ENCODE measurements at regions not wholly inside any gene's neighbourhood (a gene's known extent, or its start where the extent isn't known, plus 50 kb on each side); places are given as distances from the start of the nearest gene placed in this dataset.

- Histone ChIP-seq H3K27me3 (ENCODE audit: control insufficient read depth in 4 of 4, insufficient read depth in 4 of 4, low read length in 3 of 4) (no peaks in the 10 kb centered on the region), H3K4me1 (ENCODE audit: control insufficient read depth in 4 of 4, insufficient read depth in 4 of 4, low read length in 3 of 4) (no peaks in the 10 kb centered on the region), H3K27ac (ENCODE audit: low read depth in 1 of 2, low read length in 2 of 2) (no peak overlapping the region), H3K36me3 (ENCODE audit: control insufficient read depth in 4 of 4, insufficient read depth in 3 of 4, low read depth in 1 of 4, low read length in 3 of 4) (no peaks in the 10 kb centered on the region), H3K9ac (ENCODE audit: low read depth in 1 of 2, low read length in 2 of 2) (no peak overlapping the region), H3K4me3 (ENCODE audit: low read depth in 1 of 3, low read length in 3 of 3) (no peak overlapping the region), H3K9me3 (ENCODE audit: control insufficient read depth in 4 of 4, low read length in 3 of 4) (no peaks in the 10 kb centered on the region)
- WGBS: 81% methylated on average over 2 of the region's 2 CpGs
- DNase-seq (ENCODE audit: low spot score): no peak
- no peak for TF ChIP-seq TAF1 (conservative IDR thresholded peaks at IDR 0.05)
- no peak for TF ChIP-seq ATF3 (IDR thresholded peaks at IDR 0.05)
- TF ChIP-seq RAD21 (IDR thresholded peaks at IDR 0.05): peak; percentile 46 to 56
These were observed 194.1 kb downstream of the OGFRL1 start for GRCh38 chr6:71482742-71483141.

GRCh38 chr6:71486461-71486860 is 197.8 kb downstream of the OGFRL1 start:
- H3K4me1 ChIP-seq (ENCODE audit: control insufficient read depth in 4 of 4, insufficient read depth in 4 of 4, low read length in 3 of 4): no peaks in the 10 kb centered on the region
- DNase-seq (ENCODE audit: low spot score): no peak
- no peaks in the 10 kb centered on the region for H3K36me3 ChIP-seq (ENCODE audit: control insufficient read depth in 4 of 4, insufficient read depth in 3 of 4, low read depth in 1 of 4, low read length in 3 of 4)
- H3K27me3 ChIP-seq (ENCODE audit: control insufficient read depth in 4 of 4, insufficient read depth in 4 of 4, low read length in 3 of 4): no peaks in the 10 kb centered on the region
- WGBS: 94% methylated on average over 2 of the region's 2 CpGs
- TF ChIP-seq JUND (IDR thresholded peaks at IDR 0.05) (no peak), RXRA (IDR thresholded peaks at IDR 0.05) (no peak), ZBTB33 (IDR thresholded peaks at IDR 0.05) (no peak), FOXA1 (IDR thresholded peaks at IDR 0.05) (no peak), REST (IDR thresholded peaks at IDR 0.05) (no peak)
- no peak overlapping the region for H3K9ac ChIP-seq (ENCODE audit: low read depth in 1 of 2, low read length in 2 of 2)
- no peak overlapping the region for H3K4me3 ChIP-seq (ENCODE audit: low read depth in 1 of 3, low read length in 3 of 3)
- no peak overlapping the region for H3K27ac ChIP-seq (ENCODE audit: low read depth in 1 of 2, low read length in 2 of 2)
- no peaks in the 10 kb centered on the region for H3K9me3 ChIP-seq (ENCODE audit: control insufficient read depth in 4 of 4, low read length in 3 of 4)

- Histone ChIP-seq H3K4me3 (ENCODE audit: low read depth in 1 of 3, low read length in 3 of 3) (no peak overlapping the region), H3K36me3 (ENCODE audit: control insufficient read depth in 4 of 4, insufficient read depth in 3 of 4, low read depth in 1 of 4, low read length in 3 of 4) (no peaks in the 10 kb centered on the region), H3K4me1 (ENCODE audit: control insufficient read depth in 4 of 4, insufficient read depth in 4 of 4, low read length in 3 of 4) (no peaks in the 10 kb centered on the region), H3K27ac (ENCODE audit: low read depth in 1 of 2, low read length in 2 of 2) (no peak overlapping the region), H3K9me3 (ENCODE audit: control insufficient read depth in 4 of 4, low read length in 3 of 4) (no peaks in the 10 kb centered on the region), H3K9ac (ENCODE audit: low read depth in 1 of 2, low read length in 2 of 2) (no peak overlapping the region), H3K27me3 (ENCODE audit: control insufficient read depth in 4 of 4, insufficient read depth in 4 of 4, low read length in 3 of 4) (no peaks in the 10 kb centered on the region)
- WGBS: 57% methylated on average over 4 of the region's 4 CpGs
- no peak for TF ChIP-seq HNF4A (conservative IDR thresholded peaks at IDR 0.05)
- no peak for TF ChIP-seq MAX (IDR thresholded peaks at IDR 0.05)
- TF ChIP-seq ZBTB33 (IDR thresholded peaks at IDR 0.05): no peak
- TF ChIP-seq FOXA2 (IDR thresholded peaks at IDR 0.05): no peak
- TF ChIP-seq NR2F2 (IDR thresholded peaks at IDR 0.05): no peak
- no peak for TF ChIP-seq FOXA1 (IDR thresholded peaks at IDR 0.05)
- no peak for TF ChIP-seq RAD21 (IDR thresholded peaks at IDR 0.05)
- no peak for TF ChIP-seq TAF1 (conservative IDR thresholded peaks at IDR 0.05)
- TF ChIP-seq GABPA (IDR thresholded peaks at IDR 0.05 in 1 of 2, conservative IDR thresholded peaks at IDR 0.05 in 1 of 2): no peak
- no peak for TF ChIP-seq HNF4G (IDR thresholded peaks at IDR 0.05)
- no peak for TF ChIP-seq ATF3 (IDR thresholded peaks at IDR 0.05)
- no peak for TF ChIP-seq EGR1 (IDR thresholded peaks at IDR 0.05; ENCODE audit: low read depth in 2 of 2)
- TF ChIP-seq JUND (IDR thresholded peaks at IDR 0.05): no peak
- DNase-seq (ENCODE audit: low spot score): no peak
These were observed 199.6 kb downstream of the OGFRL1 start for GRCh38 chr6:71488186-71488585.

Measured in liver (tissue), 7 donors.